ENCODE measurements at regions not wholly inside any gene's neighbourhood (a gene's known extent, or its start where the extent isn't known, plus 50 kb on each side); places are given as distances from the start of the nearest gene placed in this dataset.

- H3K4me3 ChIP-seq (ENCODE audit: low read depth, low read length), result no peak overlapping the region
- ChIA-PET POLR2A (no interaction called here), CTCF (interaction anchor here (0.8 kb wide), 1 partner anchor 293 kb away, joined by 4 read pairs; no protein-coding TSS in a partner anchor)
- peaks cover 2% of the 10 kb centered on the region; the same call in 1 of the 2 replicates for H3K9me3 ChIP-seq (ENCODE audit: control insufficient read depth, insufficient read depth, low read length)
- TF ChIP-seq, protein P1, sequence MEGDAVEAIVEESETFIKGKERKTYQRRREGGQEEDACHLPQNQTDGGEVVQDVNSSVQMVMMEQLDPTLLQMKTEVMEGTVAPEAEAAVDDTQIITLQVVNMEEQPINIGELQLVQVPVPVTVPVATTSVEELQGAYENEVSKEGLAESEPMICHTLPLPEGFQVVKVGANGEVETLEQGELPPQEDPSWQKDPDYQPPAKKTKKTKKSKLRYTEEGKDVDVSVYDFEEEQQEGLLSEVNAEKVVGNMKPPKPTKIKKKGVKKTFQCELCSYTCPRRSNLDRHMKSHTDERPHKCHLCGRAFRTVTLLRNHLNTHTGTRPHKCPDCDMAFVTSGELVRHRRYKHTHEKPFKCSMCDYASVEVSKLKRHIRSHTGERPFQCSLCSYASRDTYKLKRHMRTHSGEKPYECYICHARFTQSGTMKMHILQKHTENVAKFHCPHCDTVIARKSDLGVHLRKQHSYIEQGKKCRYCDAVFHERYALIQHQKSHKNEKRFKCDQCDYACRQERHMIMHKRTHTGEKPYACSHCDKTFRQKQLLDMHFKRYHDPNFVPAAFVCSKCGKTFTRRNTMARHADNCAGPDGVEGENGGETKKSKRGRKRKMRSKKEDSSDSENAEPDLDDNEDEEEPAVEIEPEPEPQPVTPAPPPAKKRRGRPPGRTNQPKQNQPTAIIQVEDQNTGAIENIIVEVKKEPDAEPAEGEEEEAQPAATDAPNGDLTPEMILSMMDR (IDR thresholded peaks at IDR 0.05; ENCODE audit: low read depth, low read length), result no peak
- H3K27ac ChIP-seq (ENCODE audit: low read depth, low read length), result no peak overlapping the region
- no peaks in the 10 kb centered on the region for H3K27me3 ChIP-seq (ENCODE audit: control insufficient read depth, insufficient read depth, low read length)
- no peak for DNase-seq (ENCODE audit: low read depth, low spot score)
Observed at GRCh38 chr13:80050252-80050651, 290.7 kb downstream of the SPRY2 start.

- POLR2A ChIA-PET, result interaction anchor here (0.6 to 1.7 kb wide), 3 partner anchors 9 to 298 kb away, joined by 3 read pairs; no protein-coding TSS in a partner anchor
- Histone ChIP-seq H3K27me3 (ENCODE audit: control insufficient read depth, insufficient read depth, low read length) (no peaks in the 10 kb centered on the region), H3K4me3 (ENCODE audit: low read depth, low read length) (no peak overlapping the region), H3K27ac (ENCODE audit: low read depth, low read length) (no peak overlapping the region), H3K9me3 (ENCODE audit: control insufficient read depth, insufficient read depth, low read length) (peaks cover 2% of the 10 kb centered on the region; the same call in 1 of the 2 replicates)
- CTCF ChIA-PET, result interaction anchor here (1.1 to 3.1 kb wide), 3 partner anchors 294 to 370 kb away, joined by 3 to 12 read pairs (median 4); no protein-coding TSS in a partner anchor
- DNase-seq (ENCODE audit: low read depth, low spot score), result peak; percentile 84
- TF ChIP-seq, protein P1 (IDR thresholded peaks at IDR 0.05; ENCODE audit: low read depth, low read length), result no peak
Observed at GRCh38 chr13:80048802-80049201, 292.1 kb downstream of the SPRY2 start.

- TF ChIP-seq, protein P1 (IDR thresholded peaks at IDR 0.05; ENCODE audit: low read depth, low read length), result no peak
- POLR2A ChIA-PET, result interaction anchor here (1.6 to 1.7 kb wide), 2 partner anchors 11 to 298 kb away, joined by 3 read pairs; no protein-coding TSS in a partner anchor
- no peaks in the 10 kb centered on the region for H3K27me3 ChIP-seq (ENCODE audit: control insufficient read depth, insufficient read depth, low read length)
- CTCF ChIA-PET, result interaction anchor here (1.1 to 3.1 kb wide), 4 partner anchors 14 to 369 kb away, joined by 3 to 12 read pairs (median 4); no protein-coding TSS in a partner anchor
- DNase-seq (ENCODE audit: low read depth, low spot score), result no peak
- no peak overlapping the region for H3K27ac ChIP-seq (ENCODE audit: low read depth, low read length)
- no peak overlapping the region for H3K4me3 ChIP-seq (ENCODE audit: low read depth, low read length)
- peaks cover under 1% of the 10 kb centered on the region; the same call in 1 of the 2 replicates for H3K9me3 ChIP-seq (ENCODE audit: control insufficient read depth, insufficient read depth, low read length)
Observed at GRCh38 chr13:80048030-80048429, 292.9 kb downstream of the SPRY2 start.

- H3K27ac ChIP-seq (ENCODE audit: low read depth, low read length), result no peak overlapping the region
- TF ChIP-seq, protein P1 (IDR thresholded peaks at IDR 0.05; ENCODE audit: low read depth, low read length), result no peak
Observed at GRCh38 chr13:80047406-80047805, 293.5 kb downstream of the SPRY2 start.

DNA sequence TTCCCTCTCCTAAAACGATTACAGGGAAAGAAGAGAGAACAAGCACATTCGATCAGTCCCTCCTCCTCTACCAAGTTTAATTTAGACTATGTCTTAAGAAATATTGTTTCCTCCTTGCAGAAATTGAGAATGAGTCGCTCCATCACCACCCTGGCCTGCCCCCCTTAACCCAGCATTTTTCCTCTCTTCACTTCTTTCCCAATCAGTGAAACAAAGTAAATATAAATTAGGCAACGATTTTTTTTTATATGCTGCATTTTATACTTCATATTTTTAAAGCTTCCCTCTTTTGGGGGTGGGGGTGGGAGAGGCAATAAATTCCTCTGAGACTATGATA, 300.0 kb downstream of the SPRY2 start:
- ChIA-PET POLR2A (no interaction called here), CTCF (interaction anchor here (1.4 kb wide), 2 partner anchors 301 to 302 kb away, joined by 3 read pairs; no protein-coding TSS in a partner anchor)
- Histone ChIP-seq H3K9me3 (ENCODE audit: control insufficient read depth, insufficient read depth, low read length) (no peaks in the 10 kb centered on the region), H3K27ac (ENCODE audit: low read depth, low read length) (no peak overlapping the region), H3K4me3 (ENCODE audit: low read depth, low read length) (no peak overlapping the region), H3K27me3 (ENCODE audit: control insufficient read depth, insufficient read depth, low read length) (no peaks in the 10 kb centered on the region)
- TF ChIP-seq, protein P1 (IDR thresholded peaks at IDR 0.05; ENCODE audit: low read depth, low read length), result no peak
- DNase-seq (ENCODE audit: low read depth, low spot score), result no peak

More at GRCh38 chr13:80047406-80047805, 293.5 kb downstream of the SPRY2 start:
- H3K4me3 ChIP-seq (ENCODE audit: low read depth, low read length), result no peak overlapping the region
- no peaks in the 10 kb centered on the region for H3K9me3 ChIP-seq (ENCODE audit: control insufficient read depth, insufficient read depth, low read length)
- ChIA-PET CTCF (interaction anchor here (0.7 to 3.1 kb wide), 3 partner anchors 13 to 295 kb away, joined by 4 to 12 read pairs (median 4); no protein-coding TSS in a partner anchor), POLR2A (interaction anchor here (0.7 to 1.7 kb wide), 2 partner anchors 117 to 297 kb away, joined by 3 to 5 read pairs; no protein-coding TSS in a partner anchor)
- peak; percentile 30 for DNase-seq (ENCODE audit: low read depth, low spot score)
- H3K27me3 ChIP-seq (ENCODE audit: control insufficient read depth, insufficient read depth, low read length), result no peaks in the 10 kb centered on the region

Data from AG04450 (cell line).